ENCODE measurements at regions not wholly inside any gene's neighbourhood (a gene's known extent, or its start where the extent isn't known, plus 50 kb on each side); places are given as distances from the start of the nearest gene placed in this dataset.

- FAIRE-seq: no peak
- no peak for DNase-seq (ENCODE audit: insufficient read length, low spot score)
Measured at GRCh38 chr5:28549588-28549987, 1511.2 kb upstream of the CDH9 start.

- DNase-seq (ENCODE audit: insufficient read length, low spot score): no peak
- FAIRE-seq: peak; percentile 48
Measured at GRCh38 chr5:28548856-28549255, 1510.5 kb upstream of the CDH9 start.

GRCh38 chr5:28544501-28544900 lies 1506.1 kb upstream of the CDH9 start:
- FAIRE-seq (no peak), DNase-seq (ENCODE audit: insufficient read length, low spot score) (no peak)

- FAIRE-seq: no peak
- no peak for DNase-seq (ENCODE audit: insufficient read length, low spot score)
Measured at GRCh38 chr5:28543473-28544098, 1505.2 kb upstream of the CDH9 start.

GRCh38 chr5:28542987-28543386 lies 1504.6 kb upstream of the CDH9 start:
- DNase-seq (ENCODE audit: insufficient read length, low spot score) (peak; percentile 25), FAIRE-seq (peak; percentile 60)

- FAIRE-seq: peak; percentile 90
- DNase-seq (ENCODE audit: insufficient read length, low spot score): peak; percentile 43
Measured at GRCh38 chr5:28523888-28524635, 1485.7 kb upstream of the CDH9 start.

GRCh38 chr5:28523416-28523815 lies 1485.0 kb upstream of the CDH9 start:
- FAIRE-seq: no peak
- DNase-seq (ENCODE audit: insufficient read length, low spot score): no peak

GRCh38 chr5:28517691-28518090 lies 1479.3 kb upstream of the CDH9 start:
- DNase-seq (ENCODE audit: insufficient read length, low spot score) (no peak), FAIRE-seq (no peak)

GRCh38 chr5:28516722-28517121 lies 1478.3 kb upstream of the CDH9 start:
- DNase-seq (ENCODE audit: insufficient read length, low spot score) (no peak), FAIRE-seq (no peak)

GRCh38 chr5:28512648-28513047 lies 1474.3 kb upstream of the CDH9 start:
- FAIRE-seq (no peak), DNase-seq (ENCODE audit: insufficient read length, low spot score) (no peak)

GRCh38 chr5:28505121-28505520 lies 1466.7 kb upstream of the CDH9 start:
- FAIRE-seq (peak; percentile 26), DNase-seq (ENCODE audit: insufficient read length, low spot score) (no peak)

GRCh38 chr5:28500511-28500910 lies 1462.1 kb upstream of the CDH9 start:
- FAIRE-seq (peak; percentile 49), DNase-seq (ENCODE audit: insufficient read length, low spot score) (no peak)

GRCh38 chr5:28499766-28500290 lies 1461.4 kb upstream of the CDH9 start:
- FAIRE-seq (no peak), DNase-seq (ENCODE audit: insufficient read length, low spot score) (peak; percentile 10)

GRCh38 chr5:28495876-28496275 lies 1457.5 kb upstream of the CDH9 start:
- no peak for DNase-seq (ENCODE audit: insufficient read length, low spot score)
- peak; percentile 63 for FAIRE-seq

- no peak for DNase-seq (ENCODE audit: insufficient read length, low spot score)
Measured at GRCh38 chr5:28493456-28493855, 1455.1 kb upstream of the CDH9 start.

GRCh38 chr5:28488752-28489151 lies 1450.4 kb upstream of the CDH9 start:
- DNase-seq (ENCODE audit: insufficient read length, low spot score) (no peak), FAIRE-seq (peak; percentile 26)

More at GRCh38 chr5:28493456-28493855, 1455.1 kb upstream of the CDH9 start:
- FAIRE-seq: no peak

GRCh38 chr5:28483327-28484025 lies 1445.1 kb upstream of the CDH9 start:
- FAIRE-seq (peak; percentile 36), DNase-seq (ENCODE audit: insufficient read length, low spot score) (no peak)

- FAIRE-seq: peak; percentile 64
- DNase-seq (ENCODE audit: insufficient read length, low spot score): no peak
Measured at GRCh38 chr5:28473531-28474107, 1435.2 kb upstream of the CDH9 start.

GRCh38 chr5:28468166-28468565 lies 1429.8 kb upstream of the CDH9 start:
- FAIRE-seq: no peak
- DNase-seq (ENCODE audit: insufficient read length, low spot score): no peak

- DNase-seq (ENCODE audit: insufficient read length, low spot score): no peak
- peak; percentile 62 for FAIRE-seq
Measured at GRCh38 chr5:28463728-28464127, 1425.3 kb upstream of the CDH9 start.

- no peak for DNase-seq (ENCODE audit: insufficient read length, low spot score)
- no peak for FAIRE-seq
Measured at GRCh38 chr5:28451483-28451882, 1413.1 kb upstream of the CDH9 start.
